Hepatocyte (in vitro differentiated cells): ENCODE measurements at regions not wholly inside any gene's neighbourhood (a gene's known extent, or its start where the extent isn't known, plus 50 kb on each side); places are given as distances from the start of the nearest gene placed in this dataset.

Experiments used
- CTCF ChIP-seq: fragments of 200-600 bp; sonication (generic); IDR thresholded peaks from 2 replicates; pipeline ENCODE4 v1.5.1; 2016; ENCODE audit warnings: antibody characterized with exemption, mild to moderate bottlenecking; ENCODE audit not compliant: poor library complexity
- EZH2 ChIP-seq: fragments of 200-600 bp; sonication (generic); IDR thresholded peaks from 2 replicates; pipeline ENCODE4 v1.6.1; 2016; ENCODE audit warnings: antibody characterized with exemption, mild to moderate bottlenecking, borderline replicate concordance
- EZH2phosphoT487 ChIP-seq: fragments of 200-600 bp; sonication (generic); IDR thresholded peaks from one replicate; pipeline ENCODE4 v1.6.1; 2018; ENCODE audit warnings: antibody characterized with exemption, mild to moderate bottlenecking, low read depth, moderate library complexity; ENCODE audit not compliant: unreplicated experiment, severe bottlenecking

GRCh38 chr14:29109589-29109988 is 343.0 kb downstream of the FOXG1 start:
- TF ChIP-seq CTCF (no peak), EZH2 (no peak), EZH2phosphoT487 (no peak)
